ENCODE measurements at regions not wholly inside any gene's neighbourhood (a gene's known extent, or its start where the extent isn't known, plus 50 kb on each side); places are given as distances from the start of the nearest gene placed in this dataset.
"Not testable (repeated sequence)": the region's sequence is repeated elsewhere in the genome, so short reads cannot be mapped to it uniquely, and the experiment has no call there.

DNA sequence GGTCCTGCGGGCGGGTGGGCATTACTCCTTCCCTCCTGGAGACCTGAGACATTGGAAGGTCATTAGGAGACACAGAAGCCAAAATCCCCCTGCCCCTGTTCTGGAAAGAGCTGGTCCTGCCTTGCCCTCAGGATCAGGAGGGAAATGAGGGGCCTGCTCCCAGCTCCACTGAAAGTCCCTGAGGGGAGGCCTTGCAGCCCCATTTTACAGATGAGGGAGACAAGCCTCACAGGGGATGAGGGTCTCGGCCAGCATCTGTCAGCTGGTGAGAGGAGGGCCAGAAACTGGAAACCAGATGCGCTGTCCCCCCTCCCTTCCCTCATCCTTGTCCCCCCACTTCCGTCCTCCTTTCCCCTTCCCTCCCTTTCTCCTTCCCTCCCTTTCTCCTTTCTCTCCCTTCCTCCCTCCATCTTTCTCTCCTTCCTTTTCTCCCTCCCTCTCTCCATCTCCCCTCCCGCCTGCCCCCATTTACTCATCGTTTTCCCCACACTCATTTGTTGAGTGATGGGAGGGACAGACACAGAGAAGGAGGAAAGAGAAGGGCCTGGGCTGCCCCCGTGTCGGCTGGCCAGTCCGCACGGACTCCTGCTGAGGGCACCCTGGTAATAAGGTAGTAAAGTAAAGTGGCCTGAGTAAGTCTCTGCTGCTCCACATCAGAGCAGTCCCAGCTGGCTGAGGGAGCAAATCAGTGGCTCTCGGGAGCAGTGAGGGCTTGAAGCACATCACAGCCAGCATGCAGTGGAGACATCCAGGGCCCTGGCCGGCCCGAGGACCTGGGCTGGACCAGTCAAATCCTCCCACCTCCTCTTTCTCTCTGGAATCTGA, 112.4 kb upstream of the ALDH1A3 start:
- no peak overlapping the region for H3K9ac ChIP-seq (ENCODE audit: low read length)
- H3K27me3 ChIP-seq (ENCODE audit: control insufficient read depth, insufficient read depth, low read length): peaks cover 8% of the 10 kb centered on the region
- no peak overlapping the region for H3K4me3 ChIP-seq (ENCODE audit: low read length)
- H3K36me3 ChIP-seq (ENCODE audit: control insufficient read depth, insufficient read depth, low read length): no peaks in the 10 kb centered on the region
- no peaks in the 10 kb centered on the region for H3K9me3 ChIP-seq (ENCODE audit: control insufficient read depth, low read length)
- no peaks in the 10 kb centered on the region for H3K4me1 ChIP-seq (ENCODE audit: control insufficient read depth, insufficient read depth, low read length)

DNA sequence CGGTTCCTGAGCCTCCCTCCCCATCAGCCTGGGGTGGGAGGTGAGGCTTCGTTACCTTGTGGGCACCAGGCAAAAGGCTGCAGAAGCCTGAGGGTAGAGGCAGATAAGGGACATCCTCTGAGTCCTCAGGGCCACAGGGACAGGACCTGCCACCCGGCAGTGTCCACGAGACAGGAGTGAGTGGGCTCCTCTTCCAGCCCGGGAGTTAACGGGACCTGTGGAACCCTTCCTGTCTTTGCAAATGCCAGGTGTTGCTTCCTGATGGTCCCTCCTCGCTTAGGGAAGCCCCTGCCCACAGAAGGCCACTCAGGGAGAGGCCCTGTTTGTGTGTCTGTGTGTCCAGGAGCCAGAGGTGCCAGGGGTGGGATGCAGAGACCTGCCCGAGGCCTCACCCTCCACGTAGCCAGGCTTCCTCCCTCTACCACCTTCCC, 111.1 kb upstream of the ALDH1A3 start:
- Histone ChIP-seq H3K9me3 (ENCODE audit: control insufficient read depth, low read length) (no peaks in the 10 kb centered on the region), H3K36me3 (ENCODE audit: control insufficient read depth, insufficient read depth, low read length) (no peaks in the 10 kb centered on the region), H3K27me3 (ENCODE audit: control insufficient read depth, insufficient read depth, low read length) (peaks cover 8% of the 10 kb centered on the region), H3K4me1 (ENCODE audit: control insufficient read depth, insufficient read depth, low read length) (no peaks in the 10 kb centered on the region), H3K4me3 (ENCODE audit: low read length) (no peak overlapping the region), H3K9ac (ENCODE audit: low read length) (no peak overlapping the region)

DNA sequence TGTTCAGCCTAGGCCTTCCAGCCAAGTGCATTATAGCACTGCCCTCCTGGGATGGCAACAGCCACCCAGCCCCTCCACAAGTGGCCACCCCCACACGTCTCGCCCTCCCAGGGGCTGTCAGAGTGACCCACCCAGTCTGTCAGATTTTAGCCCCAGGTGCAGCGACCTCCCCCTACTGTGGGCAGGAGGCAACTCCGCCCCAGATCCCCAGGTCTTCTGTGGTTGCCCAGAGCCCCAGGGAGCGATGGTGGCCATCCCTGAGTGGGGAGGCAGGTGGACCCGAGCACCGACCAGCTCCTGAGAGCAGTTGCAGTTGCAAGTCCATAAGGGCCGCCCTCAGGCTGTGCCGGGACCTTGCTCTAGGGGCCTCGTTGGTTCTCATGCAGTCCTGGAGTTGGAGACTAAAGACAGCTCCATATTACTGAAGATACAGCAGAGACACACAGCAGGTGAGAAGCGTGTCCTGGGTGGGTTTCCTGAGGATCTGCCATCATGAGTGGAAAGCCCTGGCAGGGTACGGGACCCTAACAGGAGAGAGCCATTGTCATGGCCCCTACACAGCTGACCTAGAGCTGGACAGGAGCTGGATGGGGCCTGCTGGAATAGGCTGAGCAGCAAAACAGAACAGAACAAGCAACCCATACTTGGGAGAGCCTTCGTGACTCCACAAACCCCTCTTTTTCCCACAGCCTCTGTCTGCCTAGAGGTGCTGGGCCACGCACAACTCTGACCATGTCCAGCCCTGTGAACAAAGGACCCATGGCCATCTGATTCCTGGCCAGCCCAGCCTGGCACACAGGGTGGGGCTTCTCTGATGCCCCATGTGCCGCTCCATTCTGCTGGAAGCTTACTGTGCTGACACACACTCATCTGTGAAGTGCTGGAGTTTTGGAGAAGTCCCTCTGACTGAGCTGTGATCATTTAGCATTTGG, 110.3 kb upstream of the ALDH1A3 start:
- Histone ChIP-seq H3K36me3 (ENCODE audit: control insufficient read depth, insufficient read depth, low read length) (no peaks in the 10 kb centered on the region), H3K4me1 (ENCODE audit: control insufficient read depth, insufficient read depth, low read length) (no peaks in the 10 kb centered on the region), H3K4me3 (ENCODE audit: low read length) (no peak overlapping the region), H3K27me3 (ENCODE audit: control insufficient read depth, insufficient read depth, low read length) (peaks cover 8% of the 10 kb centered on the region), H3K9me3 (ENCODE audit: control insufficient read depth, low read length) (no peaks in the 10 kb centered on the region), H3K9ac (ENCODE audit: low read length) (no peak overlapping the region)

DNA sequence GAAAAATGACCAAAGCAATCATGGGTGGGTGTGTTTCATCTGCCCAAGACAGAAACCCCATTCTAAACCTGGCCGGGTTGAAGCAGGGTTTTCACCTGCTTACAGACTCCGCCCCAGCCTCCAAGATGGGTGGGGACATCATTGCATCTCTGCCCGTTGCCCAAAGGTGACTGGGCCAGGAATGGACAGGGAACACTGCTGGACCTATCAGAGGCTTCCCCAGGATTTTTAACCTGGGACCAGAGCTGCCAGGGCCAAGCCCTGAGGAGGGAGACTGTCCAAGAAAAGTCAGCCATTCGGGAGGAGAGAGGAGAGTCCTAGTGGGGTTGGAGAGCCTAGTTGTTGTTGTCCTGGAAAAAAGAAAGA, 109.7 kb upstream of the ALDH1A3 start:
- Histone ChIP-seq H3K36me3 (ENCODE audit: control insufficient read depth, insufficient read depth, low read length) (no peaks in the 10 kb centered on the region), H3K9ac (ENCODE audit: low read length) (no peak overlapping the region), H3K4me1 (ENCODE audit: control insufficient read depth, insufficient read depth, low read length) (no peaks in the 10 kb centered on the region), H3K4me3 (ENCODE audit: low read length) (no peak overlapping the region), H3K27me3 (ENCODE audit: control insufficient read depth, insufficient read depth, low read length) (peaks cover 8% of the 10 kb centered on the region), H3K9me3 (ENCODE audit: control insufficient read depth, low read length) (no peaks in the 10 kb centered on the region)

DNA sequence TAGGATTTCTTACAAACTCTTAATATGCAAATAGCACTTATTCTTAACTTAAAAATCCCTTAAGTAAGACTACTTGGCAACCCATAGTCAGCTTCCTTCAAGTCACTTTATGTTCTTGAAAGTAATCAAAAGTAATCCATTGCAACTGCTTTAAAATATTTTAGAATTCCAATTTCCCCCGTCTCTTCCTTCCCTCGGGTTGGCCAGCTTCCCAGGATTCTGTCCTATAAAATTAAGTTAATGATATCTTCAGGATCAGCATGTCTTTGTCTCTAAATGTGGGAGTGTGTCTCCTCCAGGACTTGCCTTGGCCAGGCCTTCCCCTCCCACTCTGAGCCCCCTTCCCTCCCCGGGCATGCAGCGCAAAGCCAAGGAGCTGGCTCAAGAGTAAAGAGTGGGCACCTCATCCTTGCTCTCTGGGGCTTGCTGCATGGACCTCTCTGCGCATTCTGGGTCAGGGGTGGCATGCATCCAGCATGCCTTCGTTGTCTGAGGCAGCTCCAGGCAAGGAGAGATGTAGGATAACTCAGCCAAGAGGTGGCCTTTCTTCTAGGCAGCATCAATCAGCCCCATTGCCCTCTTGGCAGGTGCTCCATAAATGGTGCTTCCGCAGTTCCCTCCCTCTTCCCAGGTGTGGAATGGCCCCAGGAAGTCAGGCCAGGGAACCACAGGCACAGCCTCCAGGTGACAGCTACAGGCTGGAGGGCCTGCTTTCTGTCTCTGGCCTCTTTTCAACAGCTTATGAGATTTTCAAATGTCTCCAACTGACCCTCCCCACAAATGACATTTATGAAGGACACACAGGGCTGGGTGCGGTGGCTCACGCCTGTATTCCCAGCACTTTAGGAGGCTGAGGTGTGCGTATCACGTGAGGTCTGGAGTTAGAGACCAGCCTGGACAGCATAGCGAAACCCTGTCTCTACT, 108.7 kb upstream of the ALDH1A3 start:
- Histone ChIP-seq H3K27me3 (ENCODE audit: control insufficient read depth, insufficient read depth, low read length) (peaks cover 8% of the 10 kb centered on the region), H3K4me3 (ENCODE audit: low read length) (no peak overlapping the region), H3K4me1 (ENCODE audit: control insufficient read depth, insufficient read depth, low read length) (no peaks in the 10 kb centered on the region), H3K9me3 (ENCODE audit: control insufficient read depth, low read length) (no peaks in the 10 kb centered on the region), H3K36me3 (ENCODE audit: control insufficient read depth, insufficient read depth, low read length) (no peaks in the 10 kb centered on the region), H3K9ac (ENCODE audit: low read length) (no peak overlapping the region)

DNA sequence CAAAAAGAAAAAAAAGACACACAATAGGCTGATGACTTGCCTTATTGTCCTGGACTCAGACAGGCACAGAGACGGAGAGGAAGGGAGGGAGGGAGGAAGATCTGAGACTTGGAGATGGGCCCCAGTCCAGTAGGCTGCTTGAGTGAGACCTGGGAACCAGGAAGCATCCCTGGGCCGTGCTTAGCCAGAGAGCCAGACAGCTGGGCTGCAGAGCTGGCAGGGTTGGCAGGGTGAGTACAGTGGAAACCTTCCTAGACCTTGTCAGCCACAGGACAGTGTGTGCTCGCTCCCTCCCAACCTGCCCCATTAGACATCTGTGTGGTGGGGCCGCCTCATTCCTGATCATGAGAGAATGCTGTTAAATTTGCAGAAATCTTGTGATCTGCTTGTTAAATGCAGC, 107.9 kb upstream of the ALDH1A3 start:
- Histone ChIP-seq H3K9me3 (ENCODE audit: control insufficient read depth, low read length) (no peaks in the 10 kb centered on the region), H3K4me1 (ENCODE audit: control insufficient read depth, insufficient read depth, low read length) (no peaks in the 10 kb centered on the region)

DNA sequence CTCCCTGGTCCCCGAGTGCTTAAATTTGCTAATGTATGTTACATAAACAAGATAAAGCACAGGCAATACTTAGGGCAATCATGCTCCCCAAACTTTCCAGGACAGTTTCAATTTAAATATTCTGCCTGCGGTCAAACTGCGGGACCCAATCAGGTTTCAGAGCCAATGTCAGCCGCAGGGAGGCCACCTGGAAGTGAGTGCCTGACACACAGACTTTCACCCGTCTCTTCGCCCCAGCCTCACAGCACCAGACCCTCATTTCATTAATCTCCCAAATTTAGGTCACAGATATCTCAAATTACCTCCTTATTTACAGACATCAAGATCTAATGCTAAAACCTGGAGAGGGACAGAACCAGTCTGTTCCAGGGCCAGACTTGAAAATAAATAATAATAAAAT, 107.2 kb upstream of the ALDH1A3 start:
- H3K27me3 ChIP-seq (ENCODE audit: control insufficient read depth, insufficient read depth, low read length): peaks cover 5% of the 10 kb centered on the region
- no peaks in the 10 kb centered on the region for H3K36me3 ChIP-seq (ENCODE audit: control insufficient read depth, insufficient read depth, low read length)
- H3K4me1 ChIP-seq (ENCODE audit: control insufficient read depth, insufficient read depth, low read length): no peaks in the 10 kb centered on the region
- H3K9ac ChIP-seq (ENCODE audit: low read length): no peak overlapping the region
- no peaks in the 10 kb centered on the region for H3K9me3 ChIP-seq (ENCODE audit: control insufficient read depth, low read length)
- no peak overlapping the region for H3K4me3 ChIP-seq (ENCODE audit: low read length)

More for the DNA sequence above, 107.9 kb upstream of the ALDH1A3 start:
- Histone ChIP-seq H3K36me3 (ENCODE audit: control insufficient read depth, insufficient read depth, low read length) (no peaks in the 10 kb centered on the region), H3K27me3 (ENCODE audit: control insufficient read depth, insufficient read depth, low read length) (peaks cover 5% of the 10 kb centered on the region), H3K4me3 (ENCODE audit: low read length) (no peak overlapping the region), H3K9ac (ENCODE audit: low read length) (no peak overlapping the region)

DNA sequence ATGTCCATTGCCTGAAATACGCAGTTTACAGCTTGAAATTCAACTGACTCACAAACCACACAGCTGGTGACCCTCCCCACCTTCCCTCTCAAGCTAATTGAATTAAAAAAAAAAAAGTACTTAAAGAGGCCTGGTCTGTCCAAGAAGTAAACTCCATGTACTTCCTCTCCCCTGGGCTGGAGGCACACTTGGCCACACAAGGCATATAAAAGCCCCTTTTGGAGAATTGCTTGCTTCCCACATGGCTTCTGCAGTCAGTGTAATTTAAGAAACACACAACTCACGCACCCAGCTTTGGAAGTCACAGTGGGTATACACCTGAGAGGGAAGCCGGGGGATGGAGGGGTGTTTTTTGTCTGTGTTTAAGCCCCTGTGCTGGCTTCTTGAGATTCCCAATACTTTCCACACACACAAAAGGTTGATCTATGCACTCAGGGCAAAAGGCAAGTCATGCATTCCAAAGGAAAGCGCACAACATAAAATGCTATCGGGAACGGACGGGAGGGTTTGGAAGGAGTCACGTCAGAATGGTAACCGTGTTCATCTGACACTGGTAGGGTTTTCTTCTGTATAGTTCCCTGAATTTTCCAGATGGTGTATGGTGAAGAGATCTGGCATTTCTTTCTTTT, 106.6 kb upstream of the ALDH1A3 start:
- peaks cover 3% of the 10 kb centered on the region for H3K27me3 ChIP-seq (ENCODE audit: control insufficient read depth, insufficient read depth, low read length)
- H3K36me3 ChIP-seq (ENCODE audit: control insufficient read depth, insufficient read depth, low read length): no peaks in the 10 kb centered on the region
- no peaks in the 10 kb centered on the region for H3K9me3 ChIP-seq (ENCODE audit: control insufficient read depth, low read length)
- H3K4me1 ChIP-seq (ENCODE audit: control insufficient read depth, insufficient read depth, low read length): no peaks in the 10 kb centered on the region
- no peak overlapping the region for H3K9ac ChIP-seq (ENCODE audit: low read length)
- H3K4me3 ChIP-seq (ENCODE audit: low read length): no peak overlapping the region

DNA sequence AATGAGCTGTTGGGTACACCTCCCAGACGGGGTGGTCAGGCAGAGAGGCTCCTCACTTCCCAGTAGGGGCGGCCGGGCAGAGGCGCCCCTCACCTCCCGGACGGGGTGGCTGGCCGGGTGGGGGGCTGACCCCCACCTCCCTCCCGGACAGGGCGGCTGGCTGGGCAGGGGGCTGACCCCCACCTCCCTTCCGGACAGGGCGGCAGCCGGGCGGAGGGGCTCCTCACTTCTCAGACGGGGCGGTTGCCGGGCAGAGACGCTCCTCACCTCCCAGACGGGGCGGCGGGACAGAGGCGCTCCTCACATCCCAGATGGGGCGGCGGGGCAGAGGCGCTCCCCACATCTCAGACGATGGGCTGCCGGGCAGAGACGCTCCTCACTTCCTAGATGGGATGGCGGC, 105.6 kb upstream of the ALDH1A3 start:
- H3K9ac ChIP-seq (ENCODE audit: low read length); H3K36me3 ChIP-seq (ENCODE audit: control insufficient read depth, insufficient read depth, low read length); H3K27me3 ChIP-seq (ENCODE audit: control insufficient read depth, insufficient read depth, low read length): not testable (repeated sequence)

DNA sequence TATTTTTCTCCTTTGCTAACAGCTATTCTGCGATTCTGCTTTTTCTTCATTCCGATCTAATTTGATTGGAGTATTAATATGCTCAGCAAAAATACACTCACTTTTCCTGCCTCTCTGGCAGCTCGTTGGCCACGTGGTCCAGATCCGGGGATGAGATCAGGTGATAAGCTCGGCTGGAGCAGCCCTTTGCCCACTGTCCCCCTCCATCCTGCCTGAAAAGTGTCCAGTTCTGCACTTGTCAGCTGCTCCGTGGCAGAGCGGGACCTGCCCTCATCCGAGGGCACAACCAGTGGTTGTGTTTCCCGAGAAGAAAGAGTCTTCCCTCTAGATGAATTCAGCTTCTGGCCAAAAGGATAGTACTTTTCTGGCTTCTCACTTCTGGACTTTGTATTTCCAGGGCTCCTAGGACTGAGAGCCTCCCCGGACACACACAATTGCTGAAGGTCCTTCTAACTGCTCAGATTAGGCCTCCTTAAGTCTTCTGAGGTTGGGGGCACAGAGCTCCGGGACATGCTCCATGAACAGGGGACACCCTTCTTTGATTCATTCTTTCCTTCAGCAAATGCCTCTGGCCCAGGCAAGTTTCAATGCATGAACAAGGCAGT, 103.9 kb upstream of the ALDH1A3 start:
- Histone ChIP-seq H3K9ac (ENCODE audit: low read length) (no peak overlapping the region), H3K4me1 (ENCODE audit: control insufficient read depth, insufficient read depth, low read length) (no peaks in the 10 kb centered on the region), H3K27me3 (ENCODE audit: control insufficient read depth, insufficient read depth, low read length) (no peaks in the 10 kb centered on the region), H3K4me3 (ENCODE audit: low read length) (no peak overlapping the region), H3K36me3 (ENCODE audit: control insufficient read depth, insufficient read depth, low read length) (no peaks in the 10 kb centered on the region), H3K9me3 (ENCODE audit: control insufficient read depth, low read length) (no peaks in the 10 kb centered on the region)

More for the DNA sequence above, 105.6 kb upstream of the ALDH1A3 start:
- H3K4me3 ChIP-seq (ENCODE audit: low read length); H3K4me1 ChIP-seq (ENCODE audit: control insufficient read depth, insufficient read depth, low read length); H3K9me3 ChIP-seq (ENCODE audit: control insufficient read depth, low read length): not testable (repeated sequence)

DNA sequence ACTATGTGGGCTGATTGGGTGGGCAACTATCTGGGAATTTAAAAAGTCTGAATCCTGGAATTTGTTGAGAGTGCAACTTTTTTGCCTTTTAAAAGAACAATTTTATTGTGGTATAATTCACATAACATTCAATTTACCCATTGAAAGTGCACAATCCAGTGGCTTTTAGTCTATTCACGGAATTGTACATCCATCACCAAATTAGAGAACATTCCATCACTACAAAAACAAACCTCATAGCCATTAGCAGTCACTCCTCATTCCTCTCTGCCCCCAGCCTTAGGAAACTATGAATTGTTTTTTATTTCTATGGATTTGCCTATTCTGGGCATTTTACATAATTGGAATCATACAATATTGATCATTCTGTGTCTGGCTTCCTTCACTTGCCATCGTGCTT, 101.8 kb upstream of the ALDH1A3 start:
- Histone ChIP-seq H3K4me1 (ENCODE audit: control insufficient read depth, insufficient read depth, low read length) (no peaks in the 10 kb centered on the region), H3K36me3 (ENCODE audit: control insufficient read depth, insufficient read depth, low read length) (no peaks in the 10 kb centered on the region), H3K27me3 (ENCODE audit: control insufficient read depth, insufficient read depth, low read length) (no peaks in the 10 kb centered on the region), H3K9ac (ENCODE audit: low read length) (no peak overlapping the region), H3K4me3 (ENCODE audit: low read length) (no peak overlapping the region), H3K9me3 (ENCODE audit: control insufficient read depth, low read length) (no peaks in the 10 kb centered on the region)

Measured in mucosa of stomach (tissue), 1 donor.